Activated CD4-positive, alpha-beta T cell treated with anti-CD3 and anti-CD28 coated beads, Interleukin-2, Interleukin-4, amounts not matched to agents 100 ng/mL and 50 ng/mL, durations not matched to agents 16 hours and 8 hours (primary cell): ENCODE measurements at regions not wholly inside any gene's neighbourhood (a gene's known extent, or its start where the extent isn't known, plus 50 kb on each side); places are given as distances from the start of the nearest gene placed in this dataset.
"Not testable (repeated sequence)": the region's sequence is repeated elsewhere in the genome, so short reads cannot be mapped to it uniquely, and the experiment has no call there.

Source experiments
- DNase-seq: peaks from one replicate; pipeline ENCODE4 v3.0.0-alpha.2; 2020; ENCODE audit warnings: low spot score

DNA sequence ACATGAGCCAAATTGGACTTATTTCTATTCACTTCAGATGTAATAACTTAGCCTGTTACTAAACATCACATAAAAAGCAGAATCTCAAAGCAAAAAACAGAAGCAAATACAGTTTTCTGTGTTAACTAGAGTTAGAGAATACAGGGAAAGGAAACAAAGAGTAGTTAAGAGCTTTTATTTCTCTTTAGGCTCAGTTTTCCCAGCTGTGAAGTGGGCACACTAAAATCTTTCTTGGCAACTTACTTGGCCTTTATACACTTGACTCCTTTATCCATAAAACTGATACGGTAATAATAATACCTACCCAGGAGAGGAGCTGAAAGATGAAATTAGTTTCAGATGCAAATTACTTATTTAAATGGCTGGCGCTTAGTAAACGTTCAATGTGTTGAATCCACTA lies 132.8 kb upstream of the SPATS2L start:
- DNase-seq: no peak

- DNase-seq: no peak
Observed at GRCh38 chr2:200174433-200175216, 131.9 kb upstream of the SPATS2L start.

- no peak for DNase-seq
Observed at GRCh38 chr2:200177971-200178911, 128.3 kb upstream of the SPATS2L start.

DNA sequence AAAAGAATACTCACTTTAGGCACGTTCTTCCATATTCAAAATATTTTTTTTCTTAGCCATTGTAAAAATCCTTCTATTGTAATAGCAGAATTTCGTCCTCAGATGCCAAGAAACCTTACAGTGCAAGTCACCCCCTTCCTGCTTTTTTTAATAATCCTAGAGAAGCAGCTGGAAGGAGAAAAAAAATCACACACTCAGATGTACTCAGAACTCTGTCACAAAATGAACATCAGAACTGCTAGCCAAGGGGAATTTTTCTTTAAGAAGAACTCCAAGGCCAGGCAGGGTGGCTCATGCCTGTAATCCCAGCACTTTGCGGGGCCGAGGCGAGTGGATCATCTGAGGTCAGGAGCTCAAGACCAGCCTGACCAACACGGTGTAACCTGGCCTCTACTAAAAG lies 127.3 kb upstream of the SPATS2L start:
- no peak for DNase-seq

DNA sequence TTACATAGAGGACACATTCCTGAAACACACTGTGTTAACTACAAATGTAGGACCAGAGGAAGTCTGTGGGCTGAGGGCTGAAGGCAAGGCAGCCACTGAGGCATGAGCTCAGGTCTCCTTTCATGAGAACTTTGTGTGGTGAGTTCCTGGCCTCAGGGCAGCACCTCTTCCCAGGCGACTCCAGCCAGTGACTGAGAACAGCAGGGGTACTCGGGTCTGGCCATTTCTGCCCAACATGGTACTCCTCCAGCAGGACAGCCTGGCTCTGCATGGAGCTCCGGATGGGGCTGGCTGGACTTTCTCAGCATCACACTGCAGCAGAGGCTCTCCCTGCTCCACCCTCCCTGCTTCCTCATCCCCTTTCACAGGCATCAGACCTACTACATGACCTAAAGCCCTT lies 125.5 kb upstream of the SPATS2L start:
- no peak for DNase-seq

GRCh38 chr2:200181755-200182154 lies 124.7 kb upstream of the SPATS2L start:
- no peak for DNase-seq

DNA sequence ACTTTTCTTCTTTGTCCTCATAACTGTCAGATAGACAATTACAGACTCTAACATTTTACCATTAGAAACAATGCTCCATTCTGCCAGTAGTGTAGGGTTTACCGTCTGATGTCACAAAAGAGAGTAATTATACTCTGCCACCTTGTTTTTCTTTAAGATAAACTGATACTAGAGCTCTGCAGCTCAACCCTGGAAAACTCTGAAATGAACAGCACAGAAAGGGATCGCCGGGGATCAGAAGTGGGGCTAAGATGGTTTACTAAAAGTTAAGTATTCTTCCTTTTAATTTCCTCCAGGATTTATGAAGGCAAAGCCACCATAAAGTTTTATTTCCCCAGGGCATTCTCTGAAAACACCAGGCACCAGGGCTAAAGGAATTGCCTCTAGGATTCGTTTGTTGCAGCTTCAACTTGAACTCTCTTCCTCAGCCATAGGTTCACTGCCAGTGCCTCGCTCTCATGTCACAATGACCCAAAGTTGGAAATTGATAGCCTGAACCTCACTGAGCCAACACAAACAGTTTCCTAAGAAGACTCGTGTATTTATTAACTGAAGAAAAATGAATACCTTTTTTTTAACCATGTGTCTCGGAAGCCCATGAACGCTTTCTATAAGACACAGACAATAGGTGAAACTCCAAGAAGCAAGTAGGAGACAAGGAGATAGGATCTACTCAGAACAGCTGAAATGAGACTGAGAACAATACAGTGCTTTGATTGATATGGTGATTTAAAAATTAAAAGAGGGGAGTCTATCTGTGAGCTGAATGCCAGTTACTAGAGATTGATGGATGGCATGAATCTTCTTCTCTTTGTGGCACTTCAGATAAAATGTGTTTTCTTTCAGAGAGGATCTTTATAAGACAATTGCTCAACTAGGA lies 121.5 kb upstream of the SPATS2L start:
- DNase-seq: no peak

- DNase-seq: no peak
Observed at GRCh38 chr2:200185628-200186000, 120.9 kb upstream of the SPATS2L start.

GRCh38 chr2:200186002-200186401 lies 120.5 kb upstream of the SPATS2L start:
- no peak for DNase-seq

GRCh38 chr2:200188876-200189275 lies 117.6 kb upstream of the SPATS2L start:
- DNase-seq: no peak

DNA sequence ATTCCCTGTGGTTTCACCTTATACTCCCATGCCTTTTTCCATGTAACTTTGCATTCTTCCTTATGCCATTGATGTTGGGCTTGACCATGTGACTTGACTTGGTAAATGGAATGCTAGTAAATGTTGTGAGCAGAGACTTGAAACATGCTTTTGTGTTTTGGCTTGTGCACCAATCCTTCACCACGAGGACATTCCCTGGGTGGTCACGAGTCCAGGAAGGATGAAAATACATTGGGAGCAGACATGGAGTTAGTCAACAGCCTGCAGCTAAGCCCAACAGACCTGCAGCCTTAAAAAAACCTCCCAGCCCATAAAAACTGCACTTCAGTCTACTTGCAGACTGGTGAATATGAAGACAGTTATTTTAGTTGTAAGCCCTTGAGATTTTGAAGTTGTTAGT lies 116.5 kb upstream of the SPATS2L start:
- no peak for DNase-seq

DNA sequence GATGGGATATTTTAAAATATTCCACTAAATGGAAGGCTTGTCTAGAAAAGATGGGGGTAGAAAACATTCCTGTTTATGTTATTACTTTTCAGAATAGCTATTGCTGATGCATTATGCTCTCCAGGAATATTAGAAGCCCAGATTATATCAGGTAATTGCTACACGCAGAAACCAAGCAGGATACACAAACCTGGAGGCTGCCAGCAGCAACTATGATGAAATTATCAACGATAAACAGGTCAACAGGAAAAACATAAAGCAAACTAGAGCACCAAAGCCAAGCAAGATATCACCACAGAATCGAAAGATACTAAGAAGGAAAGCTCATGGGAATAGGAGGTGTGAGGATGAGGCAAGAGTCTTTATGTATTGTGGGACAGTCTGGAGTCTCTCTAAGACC lies 113.2 kb upstream of the SPATS2L start:
- DNase-seq: no peak

GRCh38 chr2:200193791-200194190 lies 112.7 kb upstream of the SPATS2L start:
- no peak for DNase-seq

GRCh38 chr2:200194746-200195145 lies 111.7 kb upstream of the SPATS2L start:
- DNase-seq: no peak

- DNase-seq: no peak
Observed at GRCh38 chr2:200199005-200199404, 107.5 kb upstream of the SPATS2L start.

DNA sequence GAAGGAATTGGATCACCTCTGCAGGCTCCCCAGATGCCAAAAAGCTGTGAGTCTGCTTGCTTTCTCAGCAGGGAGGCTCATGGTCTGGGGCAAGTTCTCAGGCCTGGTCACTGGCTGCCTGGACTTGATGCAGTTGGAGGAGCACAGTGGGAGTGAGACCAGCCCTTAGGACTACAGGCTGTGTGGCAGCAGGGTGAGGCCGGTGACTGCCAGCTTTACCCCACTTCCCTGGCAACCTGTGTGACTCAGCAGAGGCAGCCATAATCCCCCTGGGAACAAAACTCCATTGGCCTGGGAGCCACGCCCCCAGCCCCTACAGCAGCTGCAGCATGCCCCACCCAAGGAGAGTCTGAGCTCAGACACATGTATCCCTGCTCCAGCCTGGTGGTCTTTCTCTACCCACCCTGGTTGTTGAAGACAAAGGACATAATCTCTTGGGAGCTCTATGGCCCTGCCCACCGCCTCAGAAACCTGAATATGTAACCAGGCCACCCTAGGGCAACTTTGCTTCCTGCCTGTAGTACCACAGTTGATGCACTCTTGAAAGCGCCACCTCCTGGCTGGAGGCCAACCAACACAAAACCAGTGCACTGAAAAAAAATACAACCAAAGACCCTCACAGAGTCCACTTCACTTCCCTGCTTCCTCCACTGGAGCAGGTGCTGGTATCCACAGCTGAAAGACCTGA lies 106.8 kb upstream of the SPATS2L start:
- no peak for DNase-seq

DNA sequence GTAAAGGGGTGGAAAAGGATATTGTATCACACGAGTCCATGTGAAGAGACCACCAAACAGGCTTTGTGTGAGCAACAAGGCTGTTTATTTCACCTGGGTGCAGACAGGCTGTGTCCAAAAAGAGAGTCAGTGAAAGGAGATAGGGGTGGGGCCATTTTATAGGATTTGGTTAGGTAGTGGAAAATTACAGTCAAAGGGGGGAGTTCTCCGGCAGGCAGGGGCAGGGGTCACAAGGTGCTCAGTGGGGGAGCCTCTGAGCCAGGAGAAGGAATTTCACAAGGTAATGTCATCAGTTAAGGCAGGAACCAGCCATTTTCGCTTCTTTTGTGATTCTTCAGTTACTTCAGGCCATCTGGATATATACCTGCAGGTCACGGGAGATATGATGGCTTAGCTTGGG lies 104.7 kb upstream of the SPATS2L start:
- DNase-seq: not testable (repeated sequence)

DNA sequence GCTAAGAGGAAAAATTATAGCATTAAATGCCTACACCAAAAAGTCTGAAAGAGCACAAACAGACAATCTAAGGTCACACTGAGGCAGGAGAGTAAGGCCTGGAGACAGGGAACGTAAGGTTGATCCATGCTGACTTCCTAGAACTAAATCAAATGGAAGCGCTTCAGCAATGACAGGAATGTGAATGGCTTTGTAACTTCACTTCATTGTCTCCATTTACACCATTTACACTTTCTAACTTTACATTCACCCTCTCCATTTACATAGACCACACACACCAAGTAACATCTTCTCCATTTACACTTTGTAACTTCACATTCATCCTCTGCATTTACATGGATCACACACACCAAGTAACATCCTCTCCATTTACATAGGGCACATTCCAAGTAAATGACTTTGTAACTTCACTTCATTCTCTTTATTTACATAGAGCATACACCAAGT lies 103.1 kb upstream of the SPATS2L start:
- DNase-seq: no peak

DNA sequence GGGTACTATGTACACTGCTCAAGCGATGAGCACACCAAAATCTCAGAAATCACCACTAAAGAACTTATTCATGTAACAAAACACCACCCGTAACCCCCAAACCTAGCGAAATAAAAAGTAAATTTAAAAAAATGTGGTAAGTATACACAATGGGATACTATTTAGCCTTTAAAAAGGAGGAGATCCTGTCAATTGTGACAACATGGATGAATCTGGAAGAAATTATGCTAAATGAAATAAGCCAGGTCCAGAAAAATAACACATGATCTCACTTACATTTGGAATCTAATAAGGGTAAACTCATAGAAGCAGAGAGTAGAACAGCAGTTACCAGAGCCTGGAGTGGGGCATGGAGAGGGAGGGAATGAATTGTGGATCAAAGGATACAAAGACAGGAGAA lies 98.5 kb upstream of the SPATS2L start:
- DNase-seq: no peak

DNA sequence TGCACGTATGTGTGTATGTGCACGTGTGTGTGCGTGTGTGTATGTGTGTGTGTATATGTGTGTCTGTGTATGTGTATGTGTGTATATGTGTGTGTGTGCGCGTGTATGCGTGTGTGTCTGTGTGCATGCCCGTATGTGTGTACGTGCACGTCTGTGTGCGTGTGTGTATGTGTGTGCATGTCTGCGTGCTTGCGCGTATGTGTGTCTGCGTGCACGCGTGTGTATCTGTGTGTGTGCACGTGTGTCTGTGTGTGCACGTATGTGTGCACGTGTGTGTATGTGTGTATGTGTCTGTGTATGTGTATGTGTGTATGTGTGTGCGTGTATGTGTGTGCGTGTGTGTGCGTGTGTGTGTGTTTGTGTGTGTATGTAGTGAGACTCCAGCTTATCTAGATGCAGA lies 97.5 kb upstream of the SPATS2L start:
- no peak for DNase-seq

DNA sequence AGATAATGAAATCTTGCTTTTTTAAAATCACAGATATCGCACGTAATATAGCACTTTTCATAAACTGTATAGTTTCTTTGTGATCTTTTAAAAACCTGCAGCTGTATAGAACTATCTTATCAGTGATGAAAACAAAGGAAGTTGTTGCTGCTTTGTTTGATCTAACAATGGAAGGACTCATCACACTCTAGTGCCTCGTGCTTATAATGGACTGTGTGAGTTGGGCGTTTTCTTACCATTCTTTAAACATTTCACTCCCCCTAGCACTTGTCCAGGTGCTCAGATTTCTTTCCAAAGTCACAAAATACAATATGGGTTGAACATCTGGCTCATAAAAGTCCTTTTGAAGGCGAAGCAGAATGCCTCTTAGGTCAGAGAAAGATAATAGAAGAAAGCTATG lies 94.8 kb upstream of the SPATS2L start:
- no peak for DNase-seq
